ENCODE measurements at regions not wholly inside any gene's neighbourhood (a gene's known extent, or its start where the extent isn't known, plus 50 kb on each side); places are given as distances from the start of the nearest gene placed in this dataset.
"Not testable (repeated sequence)": the region's sequence is repeated elsewhere in the genome, so short reads cannot be mapped to it uniquely, and the experiment has no call there.

- TF ChIP-seq POLR2A, TAF1, POLR2AphosphoS5, SPI1 (IDR thresholded peaks at IDR 0.05; ENCODE audit: low read depth, low read length): not testable (repeated sequence)
Measured at GRCh38 chr7:29677254-29677653, 113.6 kb downstream of the PRR15 start.
